ENCODE measurements at regions not wholly inside any gene's neighbourhood (a gene's known extent, or its start where the extent isn't known, plus 50 kb on each side); places are given as distances from the start of the nearest gene placed in this dataset.

GRCh38 chr5:128007939-128008338 is 75.6 kb upstream of the SLC12A2 start:
- Histone ChIP-seq H3K4me1 (replicated peaks in 1 of 2; ENCODE audit: control insufficient read depth in 2 of 2, insufficient read depth in 2 of 2, low read length in 2 of 2) (no peaks in the 10 kb centered on the region), H3K79me2 (ENCODE audit: control insufficient read depth, insufficient read depth, low read length) (no peaks in the 10 kb centered on the region), H2AFZ (ENCODE audit: low read depth, low read length) (no peak overlapping the region), H3K9ac (ENCODE audit: insufficient read depth in 1 of 2, low read depth in 2 of 2, low read length in 2 of 2) (no peak overlapping the region), H3K9me1 (ENCODE audit: control insufficient read depth, insufficient read depth, low read length) (no peaks in the 10 kb centered on the region), H3K4me3 (no peak overlapping the region), H3K9me3 (replicated peaks; ENCODE audit: control insufficient read depth, insufficient read depth, low read depth, low read length) (no peaks in the 10 kb centered on the region), H3K4me2 (ENCODE audit: insufficient read depth, low read length) (no peak overlapping the region), H3K27ac (ENCODE audit: extremely low read depth, low read depth, low read length) (no peak overlapping the region), H3K27me3 (ENCODE audit: control insufficient read depth in 2 of 2, insufficient read depth in 2 of 2, low read length in 2 of 2) (no peaks in the 10 kb centered on the region), H4K20me1 (replicated peaks; ENCODE audit: control insufficient read depth, insufficient read depth, low read length) (no peaks in the 10 kb centered on the region), H3K36me3 (ENCODE audit: control insufficient read depth, insufficient read depth, low read length) (no peaks in the 10 kb centered on the region; the same call in 2 of the 3 replicates)
- no peak for TF ChIP-seq PHF8 (IDR thresholded peaks at IDR 0.05; ENCODE audit: borderline replicate concordance, low read length)
- TF ChIP-seq YBX1 (IDR thresholded peaks at IDR 0.05), result no peak
- no peak for TF ChIP-seq ETV5 (CRISPR knock-in tag; IDR thresholded peaks at IDR 0.05; ENCODE audit: low read depth)
- TF ChIP-seq ZFPM2 (CRISPR knock-in tag; IDR thresholded peaks at IDR 0.05), result no peak
- TF ChIP-seq THAP7 (CRISPR knock-in tag; IDR thresholded peaks at IDR 0.05), result no peak
- POLR2A ChIA-PET, result interaction anchor here (1.2 kb wide), 1 partner anchor 9 kb away, joined by 3 read pairs; no protein-coding TSS in a partner anchor
- intact Hi-C loops (cut with micrococcal nuclease), result no loop called here
- CTCF ChIA-PET (ENCODE audit: low intra/inter-chr PET ratio), result no interaction called here
- FAIRE-seq (no peak), ATAC-seq (no peak), DNase-seq (ENCODE audit: extremely low read depth in 1 of 4, low spot score in 3 of 4) (no peak)
- 79% methylated on average over 2 of the region's 2 CpGs for WGBS (ENCODE audit: insufficient coverage, low coverage, missing lambda C conversion rate)
- no TSS peak for BruUV-seq (replicated peaks)
- in situ Hi-C loops (cut with MboI), result no loop called here

GRCh38 chr5:128009403-128009802 is 74.2 kb upstream of the SLC12A2 start:
- BruUV-seq (replicated peaks), result no TSS peak
- H3K9me1 ChIP-seq (ENCODE audit: control insufficient read depth, insufficient read depth, low read length), result no peaks in the 10 kb centered on the region
- no peak overlapping the region for H3K4me2 ChIP-seq (ENCODE audit: insufficient read depth, low read length)
- intact Hi-C loops (cut with micrococcal nuclease) (no loop called here), in situ Hi-C loops (cut with MboI) (no loop called here)
- no peaks in the 10 kb centered on the region for H3K4me1 ChIP-seq (replicated peaks in 1 of 2; ENCODE audit: control insufficient read depth in 2 of 2, insufficient read depth in 2 of 2, low read length in 2 of 2)
- no peaks in the 10 kb centered on the region for H3K27me3 ChIP-seq (ENCODE audit: control insufficient read depth in 2 of 2, insufficient read depth in 2 of 2, low read length in 2 of 2)
- H3K79me2 ChIP-seq (ENCODE audit: control insufficient read depth, insufficient read depth, low read length), result no peaks in the 10 kb centered on the region
- H3K36me3 ChIP-seq (ENCODE audit: control insufficient read depth, insufficient read depth, low read length), result no peaks in the 10 kb centered on the region
- H3K4me3 ChIP-seq, result no peak overlapping the region
- H3K9me3 ChIP-seq (replicated peaks; ENCODE audit: control insufficient read depth, insufficient read depth, low read depth, low read length), result no peaks in the 10 kb centered on the region
- POLR2A ChIA-PET, result no interaction called here
- FAIRE-seq (no peak), ATAC-seq (no peak), DNase-seq (ENCODE audit: extremely low read depth in 1 of 4, low spot score in 3 of 4) (no peak)
- no peak overlapping the region for H3K27ac ChIP-seq (ENCODE audit: extremely low read depth, low read depth, low read length)
- CTCF ChIA-PET (ENCODE audit: low intra/inter-chr PET ratio), result no interaction called here
- H2AFZ ChIP-seq (ENCODE audit: low read depth, low read length), result no peak overlapping the region
- no peak overlapping the region for H3K9ac ChIP-seq (ENCODE audit: insufficient read depth in 1 of 2, low read depth in 2 of 2, low read length in 2 of 2)
- no peaks in the 10 kb centered on the region for H4K20me1 ChIP-seq (replicated peaks; ENCODE audit: control insufficient read depth, insufficient read depth, low read length)
- TF ChIP-seq BCLAF1 (IDR thresholded peaks at IDR 0.05; ENCODE audit: borderline replicate concordance in 1 of 2, control insufficient read depth in 1 of 2, low read depth in 2 of 2, low read length in 1 of 2) (no peak), ESRRA (IDR thresholded peaks at IDR 0.05; ENCODE audit: borderline replicate concordance, low read depth) (no peak), FOXO4 (CRISPR knock-in tag; IDR thresholded peaks at IDR 0.05) (no peak), SPI1 (IDR thresholded peaks at IDR 0.05; ENCODE audit: borderline replicate concordance, low read depth, low read length) (no peak), PHF8 (IDR thresholded peaks at IDR 0.05; ENCODE audit: borderline replicate concordance, low read length) (no peak), CHCHD3 (CRISPR knock-in tag; IDR thresholded peaks at IDR 0.05) (no peak), MXD1 (CRISPR knock-in tag; IDR thresholded peaks at IDR 0.05; ENCODE audit: borderline replicate concordance, poor library complexity, severe bottlenecking) (no peak)
